ENCODE measurements at regions not wholly inside any gene's neighbourhood (a gene's known extent, or its start where the extent isn't known, plus 50 kb on each side); places are given as distances from the start of the nearest gene placed in this dataset.

- Histone ChIP-seq H3K9ac (ENCODE audit: control insufficient read depth, extremely low read depth, insufficient read depth, low read length) (no peak overlapping the region), H3K27ac (ENCODE audit: control insufficient read depth, insufficient read depth, low read length) (no peak overlapping the region), H3K9me3 (ENCODE audit: control insufficient read depth, low read depth, low read length) (no peaks in the 10 kb centered on the region), H3K9me1 (ENCODE audit: control insufficient read depth, extremely low read depth, insufficient read depth, low read length) (no peaks in the 10 kb centered on the region), H3K4me3 (ENCODE audit: control insufficient read depth in 2 of 3, extremely low read depth in 1 of 3, insufficient read depth in 2 of 3, low read depth in 1 of 3, low read length in 3 of 3) (no peak overlapping the region), H2AFZ (ENCODE audit: control insufficient read depth, low read length) (no peak overlapping the region), H3K4me2 (ENCODE audit: control insufficient read depth, extremely low read depth, insufficient read depth, low read depth, low read length) (no peak overlapping the region), H3K79me2 (ENCODE audit: control insufficient read depth, insufficient read depth, low read length) (no peaks in the 10 kb centered on the region), H3K36me3 (ENCODE audit: control insufficient read depth in 2 of 2, extremely low read depth in 1 of 2, insufficient read depth in 2 of 2, low read length in 2 of 2) (no peaks in the 10 kb centered on the region), H4K20me1 (ENCODE audit: control insufficient read depth, extremely low read depth, insufficient read depth, low read length) (no peaks in the 10 kb centered on the region), H3K4me1 (ENCODE audit: control insufficient read depth, extremely low read depth, insufficient read depth, low read length) (no peaks in the 10 kb centered on the region), H3K27me3 (ENCODE audit: control insufficient read depth, extremely low read depth, insufficient read depth, low read length) (no peaks in the 10 kb centered on the region)
- DNase-seq (ENCODE audit: low read depth, low spot score) (no peak), FAIRE-seq (no peak)
- dilution Hi-C loops (cut with MboI; ENCODE audit: extremely low pct_ligation_motif_present, low sequenced_read_pairs), result no loop called here
- TF ChIP-seq, protein P1, sequence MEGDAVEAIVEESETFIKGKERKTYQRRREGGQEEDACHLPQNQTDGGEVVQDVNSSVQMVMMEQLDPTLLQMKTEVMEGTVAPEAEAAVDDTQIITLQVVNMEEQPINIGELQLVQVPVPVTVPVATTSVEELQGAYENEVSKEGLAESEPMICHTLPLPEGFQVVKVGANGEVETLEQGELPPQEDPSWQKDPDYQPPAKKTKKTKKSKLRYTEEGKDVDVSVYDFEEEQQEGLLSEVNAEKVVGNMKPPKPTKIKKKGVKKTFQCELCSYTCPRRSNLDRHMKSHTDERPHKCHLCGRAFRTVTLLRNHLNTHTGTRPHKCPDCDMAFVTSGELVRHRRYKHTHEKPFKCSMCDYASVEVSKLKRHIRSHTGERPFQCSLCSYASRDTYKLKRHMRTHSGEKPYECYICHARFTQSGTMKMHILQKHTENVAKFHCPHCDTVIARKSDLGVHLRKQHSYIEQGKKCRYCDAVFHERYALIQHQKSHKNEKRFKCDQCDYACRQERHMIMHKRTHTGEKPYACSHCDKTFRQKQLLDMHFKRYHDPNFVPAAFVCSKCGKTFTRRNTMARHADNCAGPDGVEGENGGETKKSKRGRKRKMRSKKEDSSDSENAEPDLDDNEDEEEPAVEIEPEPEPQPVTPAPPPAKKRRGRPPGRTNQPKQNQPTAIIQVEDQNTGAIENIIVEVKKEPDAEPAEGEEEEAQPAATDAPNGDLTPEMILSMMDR (optimal IDR thresholded peaks at IDR 0.05 in 1 of 3, IDR thresholded peaks at IDR 0.05 in 1 of 3, conservative IDR thresholded peaks at IDR 0.05 in 1 of 3; ENCODE audit: extremely low read depth in 1 of 3, insufficient read depth in 2 of 3, low read length in 3 of 3), result no peak
- no peak for TF ChIP-seq EZH2 (IDR thresholded peaks at IDR 0.05; ENCODE audit: low read length)
Observed at GRCh38 chr11:101305496-101305895, 175.9 kb upstream of the PGR start.

DNA sequence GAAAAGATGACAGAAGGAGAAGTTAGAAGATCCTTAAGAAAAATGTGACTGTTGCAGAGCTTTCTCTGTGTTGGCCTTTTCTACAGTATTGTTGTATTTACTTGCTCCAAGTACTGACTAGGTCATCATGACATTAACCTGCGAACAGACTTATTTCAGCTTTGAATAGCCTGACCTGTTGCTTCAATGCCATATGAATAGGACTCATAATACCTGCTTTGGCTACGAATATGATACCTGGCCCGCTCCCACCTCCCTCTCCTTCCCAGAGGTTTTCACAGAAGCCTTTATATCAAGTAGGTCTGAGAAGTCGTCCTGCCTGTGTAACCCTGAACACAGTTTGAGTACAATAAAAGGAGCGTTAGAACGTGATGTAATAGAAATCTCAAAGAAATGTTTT is 169.6 kb upstream of the PGR start:
- Histone ChIP-seq H2AFZ (ENCODE audit: control insufficient read depth, low read length) (no peak overlapping the region), H3K4me1 (ENCODE audit: control insufficient read depth, extremely low read depth, insufficient read depth, low read length) (no peaks in the 10 kb centered on the region), H3K4me3 (ENCODE audit: control insufficient read depth in 2 of 3, extremely low read depth in 1 of 3, insufficient read depth in 2 of 3, low read depth in 1 of 3, low read length in 3 of 3) (no peak overlapping the region), H3K27ac (ENCODE audit: control insufficient read depth, insufficient read depth, low read length) (no peak overlapping the region), H3K79me2 (ENCODE audit: control insufficient read depth, insufficient read depth, low read length) (no peaks in the 10 kb centered on the region), H3K9me1 (ENCODE audit: control insufficient read depth, extremely low read depth, insufficient read depth, low read length) (no peaks in the 10 kb centered on the region), H3K36me3 (ENCODE audit: control insufficient read depth in 2 of 2, extremely low read depth in 1 of 2, insufficient read depth in 2 of 2, low read length in 2 of 2) (no peaks in the 10 kb centered on the region), H3K4me2 (ENCODE audit: control insufficient read depth, extremely low read depth, insufficient read depth, low read depth, low read length) (no peak overlapping the region), H3K9me3 (ENCODE audit: control insufficient read depth, low read depth, low read length) (no peaks in the 10 kb centered on the region), H4K20me1 (ENCODE audit: control insufficient read depth, extremely low read depth, insufficient read depth, low read length) (no peaks in the 10 kb centered on the region), H3K27me3 (ENCODE audit: control insufficient read depth, extremely low read depth, insufficient read depth, low read length) (no peaks in the 10 kb centered on the region), H3K9ac (ENCODE audit: control insufficient read depth, extremely low read depth, insufficient read depth, low read length) (no peak overlapping the region)
- dilution Hi-C loops (cut with MboI; ENCODE audit: extremely low pct_ligation_motif_present, low sequenced_read_pairs), result no loop called here
- no peak for DNase-seq (ENCODE audit: low read depth, low spot score)
- FAIRE-seq, result no peak
- TF ChIP-seq, protein P1 (optimal IDR thresholded peaks at IDR 0.05 in 1 of 3, IDR thresholded peaks at IDR 0.05 in 1 of 3, conservative IDR thresholded peaks at IDR 0.05 in 1 of 3; ENCODE audit: extremely low read depth in 1 of 3, insufficient read depth in 2 of 3, low read length in 3 of 3), result no peak
- no peak for TF ChIP-seq EZH2 (IDR thresholded peaks at IDR 0.05; ENCODE audit: low read length)
